Ovary (tissue), 7 donors: ENCODE measurements at regions not wholly inside any gene's neighbourhood (a gene's known extent, or its start where the extent isn't known, plus 50 kb on each side); places are given as distances from the start of the nearest gene placed in this dataset.

ENCODE experiments used
- DNase-seq, 5 donors: peaks; one replicate each; pipeline ENCODE4 v3.0.0-alpha.2; 2019 to 2020
- H3K27ac ChIP-seq, 2 donors: fragments of 200-600 bp; one replicate each; pipeline versions ENCODE4 v1.5.1 to v1.8.0; 2019 to 2022
- H3K27me3 ChIP-seq: fragments of 200-600 bp; one replicate; pipeline ENCODE4 v1.8.0; 2022
- H3K36me3 ChIP-seq: fragments of 200-600 bp; sonication (generic); one replicate; pipeline ENCODE4 v1.5.1; 2019
- H3K4me1 ChIP-seq: one replicate; pipeline ENCODE4 v1.8.1; 2013; ENCODE audit warnings: mild to moderate bottlenecking, moderate library complexity; ENCODE audit not compliant: insufficient read depth
- H3K4me3 ChIP-seq: fragments of 200-600 bp; sonication (generic); one replicate; pipeline ENCODE4 v1.5.1; 2017
- H3K9me3 ChIP-seq, 2 donors: fragments of 200-600 bp in 1 of 2; sonication (generic) in 1 of 2; one replicate each; pipeline versions ENCODE4 v1.5.1 to v1.8.1; 2013 to 2019; ENCODE audit warnings: mild to moderate bottlenecking in 1 of 2, moderate library complexity in 1 of 2
- CTCF ChIP-seq, 3 donors: fragments of 450-650 bp in 2 of 3; fragments of 200-600 bp in 1 of 3; IDR thresholded peaks; one replicate each; pipeline versions ENCODE4 v1.5.1 to v1.8.0; 2016 to 2022; ENCODE audit warnings: antibody characterized with exemption in 3 of 3, mild to moderate bottlenecking in 1 of 3
- EP300 ChIP-seq: sonication (generic); formaldehyde crosslinking; IDR thresholded peaks from one replicate; pipeline ENCODE4 v1.6.1; 2017; ENCODE audit warnings: antibody characterized with exemption
- POLR2A ChIP-seq: fragments of 450-650 bp; IDR thresholded peaks from one replicate; pipeline ENCODE4 v1.6.1; 2017; ENCODE audit warnings: antibody characterized with exemption, mild to moderate bottlenecking, moderate library complexity
- WGBS, 3 donors: extraction: QIAGEN DNeasy Blood & Tissue Kit in 1 of 3; methylation state at CpG; one replicate each; pipeline versions ENCODE4 v1.1.5 to v1.1.7; 2013 to 2017; 5-methylcytosine and 5-hydroxymethylcytosine counted together
- intact Hi-C, 4 donors: fragments of 100-400 bp; cut with DNase I; formaldehyde crosslinking; loops; one replicate each; pipeline versions ENCODE4 v1.11.0 to v1.15.1; 2022 to 2023
- donor health status: DM: no; HTN: no; CAD: no; lungs with moderate emphysema.
- donor health status: DM: no; HTN: no; CAD: no.
- donor health status: Bipolar disorder and iron deficiency.
- donor health status: DM: no; HTN: no; CAD: no.
- donor health status: DM: yes; HTN: yes; CAD: no.

- Histone ChIP-seq H3K9me3 (no peaks in the 10 kb centered on the region), H3K4me3 (no peak overlapping the region), H3K4me1 (no peaks in the 10 kb centered on the region), H3K27ac (no peak overlapping the region), H3K36me3 (no peaks in the 10 kb centered on the region), H3K27me3 (no peaks in the 10 kb centered on the region)
- no peak for TF ChIP-seq EP300
- no peak for TF ChIP-seq CTCF (IDR thresholded peaks at IDR 0.05)
- no peak for TF ChIP-seq POLR2A
- intact Hi-C loops = no loop called here
- no peak for DNase-seq
Observed at GRCh38 chr20:48273843-48274242, 488.6 kb upstream of the SULF2 start.

- Histone ChIP-seq H3K36me3 (no peaks in the 10 kb centered on the region), H3K27me3 (no peaks in the 10 kb centered on the region), H3K27ac (no peak overlapping the region), H3K4me3 (no peak overlapping the region), H3K9me3 (no peaks in the 10 kb centered on the region), H3K4me1 (no peaks in the 10 kb centered on the region)
- TF ChIP-seq CTCF (IDR thresholded peaks at IDR 0.05) (no peak), POLR2A (no peak), EP300 (no peak)
- DNase-seq = no peak
- intact Hi-C loops = no loop called here
- WGBS, 3 donors = 79 to 89% (median 81%) methylated on average over 1 of the region's 1 CpG
Observed at GRCh38 chr20:48270885-48271284, 485.6 kb upstream of the SULF2 start.

GRCh38 chr20:48267860-48268633 lies 482.8 kb upstream of the SULF2 start:
- Histone ChIP-seq H3K4me1 (no peaks in the 10 kb centered on the region), H3K9me3 (no peaks in the 10 kb centered on the region), H3K27ac (no peak overlapping the region), H3K36me3 (no peaks in the 10 kb centered on the region), H3K27me3 (no peaks in the 10 kb centered on the region), H3K4me3 (no peak overlapping the region)
- WGBS, 3 donors = 85 to 95% (median 88%) methylated on average over 19 of the region's 19 CpGs
- TF ChIP-seq CTCF (IDR thresholded peaks at IDR 0.05) = no peak
- no peak for TF ChIP-seq POLR2A
- no peak for TF ChIP-seq EP300
- intact Hi-C loops = no loop called here
- DNase-seq = no peak

- H3K9me3 ChIP-seq = no peaks in the 10 kb centered on the region
- intact Hi-C loops = no loop called here
- no peaks in the 10 kb centered on the region for H3K4me1 ChIP-seq
- no peak overlapping the region for H3K4me3 ChIP-seq
- no peak overlapping the region for H3K27ac ChIP-seq
- no peak for DNase-seq
- WGBS, 3 donors = 91 to 95% (median 92%) methylated on average over 6 of the region's 6 CpGs
- no peaks in the 10 kb centered on the region for H3K27me3 ChIP-seq
- no peaks in the 10 kb centered on the region for H3K36me3 ChIP-seq
- TF ChIP-seq CTCF (IDR thresholded peaks at IDR 0.05) = no peak
- TF ChIP-seq EP300 = no peak
- TF ChIP-seq POLR2A = no peak
Observed at GRCh38 chr20:48266571-48266970, 481.3 kb upstream of the SULF2 start.
